Esophagus squamous epithelium (tissue), 5 donors: ENCODE measurements at regions not wholly inside any gene's neighbourhood (a gene's known extent, or its start where the extent isn't known, plus 50 kb on each side); places are given as distances from the start of the nearest gene placed in this dataset.

Experiments
- DNase-seq: peaks from one replicate; lab custom pipeline; 2025; lab: John Stamatoyannopoulos, UW
- H3K27ac ChIP-seq, 4 donors: fragments of 200-600 bp; sonication (generic); one replicate each; pipeline ENCODE4 v1.5.1; 2016 to 2019; ENCODE audit warnings: mild to moderate bottlenecking in 1 of 4
- H3K27me3 ChIP-seq, 4 donors: fragments of 200-600 bp; sonication (generic); 1 replicate in 3 of 4; 2 replicates in 1 of 4; pipeline versions ENCODE4 v1.5.1 to v1.6.0; 2017 to 2021; ENCODE audit warnings: antibody characterized with exemption in 1 of 4
- H3K36me3 ChIP-seq, 3 donors: fragments of 200-600 bp; sonication (generic); one replicate each; pipeline ENCODE4 v1.5.1; 2016 to 2019
- H3K4me1 ChIP-seq, 3 donors: fragments of 200-600 bp; sonication (generic); one replicate each; pipeline ENCODE4 v1.5.1; 2017 to 2019
- H3K4me3 ChIP-seq, 4 donors: fragments of 200-600 bp; sonication (generic); 1 replicate in 3 of 4; 2 replicates in 1 of 4; pipeline ENCODE4 v1.5.1; 2016 to 2019; ENCODE audit warnings: mild to moderate bottlenecking in 2 of 4, moderate library complexity in 1 of 4
- H3K9me3 ChIP-seq, 3 donors: fragments of 200-600 bp; sonication (generic); one replicate each; pipeline ENCODE4 v1.5.1; 2016 to 2019
- POLR2A ChIP-seq, 4 donors: fragments of 450-650 bp; IDR thresholded peaks; one replicate each; pipeline ENCODE4 v1.6.1; 2017; ENCODE audit warnings: antibody characterized with exemption in 4 of 4, mild to moderate bottlenecking in 4 of 4, moderate library complexity in 3 of 4
- WGBS, 2 donors: methylation state at CpG; one replicate each; pipeline ENCODE4 v1.1.5; 2018; 5-methylcytosine and 5-hydroxymethylcytosine counted together
- intact Hi-C: fragments of 100-400 bp; cut with DNase I; formaldehyde crosslinking; loops from one replicate; pipeline ENCODE4 v1.15.0; 2022
- TF ChIP-seq, protein P1 (sequence below), 6 experiments: fragments of 450-650 bp in 4 of 6; fragments of 200-600 bp in 2 of 6; sonication (generic) in 2 of 6; IDR thresholded peaks; one replicate each; pipeline ENCODE4 v1.5.1; 2016 to 2019; ENCODE audit warnings: antibody characterized with exemption in 6 of 6, mild to moderate bottlenecking in 4 of 6, moderate library complexity in 4 of 6
- donor health status: DM: yes; HTN: yes; CAD: no.

DNA sequence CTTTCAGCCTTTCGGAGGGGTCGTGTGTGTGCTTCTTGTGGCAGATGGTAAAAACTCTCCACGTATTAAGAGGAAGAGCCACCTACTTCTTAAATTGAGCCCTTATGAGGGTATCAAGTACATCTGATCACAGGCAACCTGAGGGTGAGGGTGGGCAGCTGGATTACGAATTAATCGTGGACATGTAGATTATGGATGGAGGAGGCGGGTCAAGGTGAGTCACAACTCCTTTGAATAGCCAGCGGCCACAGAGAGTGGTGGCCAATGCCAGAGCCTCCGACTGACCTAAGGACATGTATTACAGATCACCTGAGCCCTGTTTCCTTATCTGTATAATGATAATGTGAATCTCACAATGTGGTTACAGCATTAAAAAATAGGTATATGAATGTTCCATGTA, 1083.9 kb downstream of the SORCS3 start:
- DNase-seq, result no peak
- Histone ChIP-seq H3K4me3 (no peak overlapping the region), H3K36me3 (no peaks in the 10 kb centered on the region), H3K9me3 (no peaks in the 10 kb centered on the region), H3K27ac (no peak overlapping the region), H3K27me3 (no peaks in the 10 kb centered on the region), H3K4me1 (no peaks in the 10 kb centered on the region)
- intact Hi-C loops, result no loop called here
- WGBS, 2 donors, result 71 to 78% methylated on average over 8 of the region's 8 CpGs
- TF ChIP-seq POLR2A (IDR thresholded peaks at IDR 0.05), result no peak
- TF ChIP-seq, protein P1, sequence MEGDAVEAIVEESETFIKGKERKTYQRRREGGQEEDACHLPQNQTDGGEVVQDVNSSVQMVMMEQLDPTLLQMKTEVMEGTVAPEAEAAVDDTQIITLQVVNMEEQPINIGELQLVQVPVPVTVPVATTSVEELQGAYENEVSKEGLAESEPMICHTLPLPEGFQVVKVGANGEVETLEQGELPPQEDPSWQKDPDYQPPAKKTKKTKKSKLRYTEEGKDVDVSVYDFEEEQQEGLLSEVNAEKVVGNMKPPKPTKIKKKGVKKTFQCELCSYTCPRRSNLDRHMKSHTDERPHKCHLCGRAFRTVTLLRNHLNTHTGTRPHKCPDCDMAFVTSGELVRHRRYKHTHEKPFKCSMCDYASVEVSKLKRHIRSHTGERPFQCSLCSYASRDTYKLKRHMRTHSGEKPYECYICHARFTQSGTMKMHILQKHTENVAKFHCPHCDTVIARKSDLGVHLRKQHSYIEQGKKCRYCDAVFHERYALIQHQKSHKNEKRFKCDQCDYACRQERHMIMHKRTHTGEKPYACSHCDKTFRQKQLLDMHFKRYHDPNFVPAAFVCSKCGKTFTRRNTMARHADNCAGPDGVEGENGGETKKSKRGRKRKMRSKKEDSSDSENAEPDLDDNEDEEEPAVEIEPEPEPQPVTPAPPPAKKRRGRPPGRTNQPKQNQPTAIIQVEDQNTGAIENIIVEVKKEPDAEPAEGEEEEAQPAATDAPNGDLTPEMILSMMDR (IDR thresholded peaks at IDR 0.05), result no peak

DNA sequence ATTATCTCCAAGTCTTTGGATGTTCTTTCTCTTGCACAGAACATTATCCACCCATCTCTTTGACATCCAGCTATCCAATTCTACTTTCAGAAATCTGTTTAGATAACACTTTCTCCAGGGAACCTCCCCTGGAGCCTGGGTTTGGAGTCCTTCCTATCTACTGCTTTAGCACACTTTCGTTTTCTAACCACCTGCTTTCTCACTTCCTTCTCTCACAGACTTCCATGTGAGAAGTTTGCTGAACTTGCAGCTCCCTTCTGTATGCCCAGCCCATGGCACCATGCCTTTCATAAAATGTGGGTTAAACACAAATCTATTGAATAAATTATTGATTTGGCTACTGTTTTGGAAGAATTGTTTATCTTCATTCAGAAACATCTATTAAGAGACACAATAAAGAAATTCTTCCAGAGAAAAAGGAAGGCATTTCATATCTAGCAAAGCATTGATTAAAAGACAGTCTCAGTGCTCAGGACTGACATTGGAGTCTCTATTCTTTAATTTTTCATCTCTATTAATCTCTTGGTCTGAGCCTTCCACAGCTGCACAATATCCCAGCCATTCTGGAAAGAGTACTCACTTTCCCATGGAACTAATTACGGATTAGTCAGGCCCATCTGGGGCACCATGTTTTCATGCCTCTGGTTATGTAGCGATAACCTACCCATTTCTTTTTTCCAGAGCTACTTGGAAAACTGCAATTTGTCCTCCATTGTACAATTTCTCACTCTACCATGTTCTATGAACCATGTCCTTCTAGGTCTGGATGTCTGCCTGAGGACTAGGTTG, 1077.3 kb downstream of the SORCS3 start:
- Histone ChIP-seq H3K27ac (no peak overlapping the region), H3K27me3 (no peaks in the 10 kb centered on the region), H3K36me3 (no peaks in the 10 kb centered on the region), H3K9me3 (no peaks in the 10 kb centered on the region), H3K4me3 (no peak overlapping the region), H3K4me1 (no peaks in the 10 kb centered on the region)
- no peak for DNase-seq
- intact Hi-C loops, result no loop called here
- WGBS, 2 donors, result 64 to 69% methylated on average over 3 of the region's 3 CpGs
- TF ChIP-seq, protein P1 (IDR thresholded peaks at IDR 0.05), result no peak

DNA sequence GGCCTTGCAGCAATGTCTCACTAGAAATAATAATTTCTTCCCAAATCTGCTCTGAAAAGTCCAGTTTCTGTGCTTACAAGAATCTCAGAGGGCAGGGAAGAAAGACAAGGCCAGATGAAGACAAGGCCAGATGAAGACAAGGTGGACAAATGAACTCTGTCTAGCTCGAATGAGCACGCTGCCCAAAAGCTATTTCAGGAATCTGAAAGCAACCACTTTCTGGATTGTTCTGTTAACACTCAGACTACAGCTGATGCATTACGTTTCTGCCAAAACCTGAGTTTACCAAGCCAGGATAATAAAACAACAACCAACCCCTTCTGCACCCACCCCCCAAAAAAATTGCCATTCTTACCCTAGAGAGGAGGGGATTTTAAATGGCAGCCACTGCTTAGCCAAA, 1073.6 kb downstream of the SORCS3 start:
- intact Hi-C loops, result no loop called here
- Histone ChIP-seq H3K27ac (no peak overlapping the region), H3K36me3 (no peaks in the 10 kb centered on the region), H3K27me3 (no peaks in the 10 kb centered on the region), H3K4me3 (no peak overlapping the region), H3K4me1 (no peaks in the 10 kb centered on the region), H3K9me3 (no peaks in the 10 kb centered on the region)
- whole genome bisulfite sequencing, 2 donors, result 37 to 54% methylated on average over 3 of the region's 3 CpGs
- no peak for DNase-seq
- TF ChIP-seq, protein P1 (IDR thresholded peaks at IDR 0.05), result no peak
- TF ChIP-seq POLR2A (IDR thresholded peaks at IDR 0.05), result no peak

DNA sequence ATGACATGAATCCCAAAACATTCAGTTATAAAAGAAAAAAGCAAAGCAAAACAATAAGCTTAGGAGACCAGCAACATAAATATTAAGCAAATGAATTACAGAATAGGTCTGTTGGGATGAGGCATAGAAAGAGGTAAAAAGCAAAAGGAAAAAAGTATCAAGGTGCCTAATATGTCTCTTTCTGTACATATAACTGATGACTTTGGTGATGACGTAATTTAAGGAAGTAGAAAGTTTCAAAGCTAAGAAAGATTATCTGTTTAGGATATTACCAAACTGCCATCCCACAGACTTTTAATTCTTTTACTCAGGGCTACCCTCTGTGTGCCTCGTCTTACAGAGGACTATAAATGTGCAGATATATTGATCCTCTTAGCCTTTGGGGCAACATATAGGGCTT, 1066.5 kb downstream of the SORCS3 start:
- H3K4me3 ChIP-seq, result no peak overlapping the region
- H3K27me3 ChIP-seq, result no peaks in the 10 kb centered on the region
- H3K9me3 ChIP-seq, result no peaks in the 10 kb centered on the region
- intact Hi-C loops, result no loop called here
- no peak overlapping the region for H3K27ac ChIP-seq
- 78 to 80% methylated on average over 2 of the region's 2 CpGs for WGBS, 2 donors
- no peaks in the 10 kb centered on the region for H3K4me1 ChIP-seq
- no peak for DNase-seq
- H3K36me3 ChIP-seq, result no peaks in the 10 kb centered on the region
- TF ChIP-seq, protein P1 (IDR thresholded peaks at IDR 0.05), result no peak
- TF ChIP-seq POLR2A (IDR thresholded peaks at IDR 0.05), result no peak

DNA sequence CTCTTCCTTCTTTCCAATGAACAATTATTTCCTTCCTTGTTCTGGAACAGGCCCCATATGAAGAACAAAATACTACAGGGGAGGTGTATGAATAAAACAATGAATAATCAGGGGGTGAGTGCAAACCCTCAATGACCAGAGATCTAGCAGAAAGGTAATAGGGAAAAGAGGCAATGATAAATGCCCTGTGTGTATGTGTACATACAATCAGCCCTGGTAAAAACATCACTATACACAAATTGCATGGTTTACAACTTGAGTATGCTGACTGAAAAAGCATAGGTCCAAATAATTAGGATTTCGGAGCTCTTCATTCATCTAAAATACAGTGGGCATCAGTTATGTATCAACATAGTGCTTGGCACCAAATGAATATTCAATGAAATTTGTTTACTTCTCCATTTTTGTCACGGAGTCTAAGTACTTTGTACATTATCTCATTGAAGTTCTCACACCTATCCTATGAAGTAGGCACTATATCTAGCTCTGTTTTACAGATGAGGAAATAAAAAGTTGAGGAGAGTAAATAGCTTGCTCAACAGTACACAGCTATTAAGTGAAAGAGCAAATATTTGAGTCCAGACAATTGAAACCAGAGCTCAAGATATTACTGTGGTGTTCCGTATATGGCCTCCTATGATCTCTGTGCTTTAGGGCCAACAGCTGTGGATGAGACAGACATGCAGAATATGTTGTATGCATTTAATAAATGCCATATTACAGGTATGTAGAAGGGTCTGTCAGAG, 1065.4 kb downstream of the SORCS3 start:
- Histone ChIP-seq H3K36me3 (no peaks in the 10 kb centered on the region), H3K9me3 (no peaks in the 10 kb centered on the region), H3K4me1 (no peaks in the 10 kb centered on the region), H3K27me3 (no peaks in the 10 kb centered on the region), H3K4me3 (no peak overlapping the region), H3K27ac (no peak overlapping the region)
- DNase-seq, result no peak
- 62% methylated on average over 3 of the region's 3 CpGs for WGBS, 2 donors
- TF ChIP-seq, protein P1 (IDR thresholded peaks at IDR 0.05), result no peak
- no peak for TF ChIP-seq POLR2A (IDR thresholded peaks at IDR 0.05)
- intact Hi-C loops, result no loop called here
